GM23338 (cell line): ENCODE measurements at regions not wholly inside any gene's neighbourhood (a gene's known extent, or its start where the extent isn't known, plus 50 kb on each side); places are given as distances from the start of the nearest gene placed in this dataset.

Experiments used
- ATAC-seq: fragments of 200-7000 bp; cut with Tn5 transposase; 3 replicates; pipeline ENCODE4 v1.9.1; 2020
- DNase-seq: peaks from one replicate; pipeline ENCODE4 v3.0.0-alpha.2; 2015; ENCODE audit warnings: low spot score
- H2AFZ ChIP-seq: fragments of 200-600 bp; sonication (generic); 2 replicates; pipeline ENCODE4 v1.8.0; 2016; ENCODE audit warnings: antibody characterized with exemption, mild to moderate bottlenecking, moderate library complexity
- H3F3A ChIP-seq: fragments of 200-600 bp; sonication (generic); replicated peaks from 2 replicates; pipeline ENCODE4 v1.8.0; 2017; ENCODE audit warnings: antibody characterized with exemption, mixed run types, low read depth
- H3K27ac ChIP-seq: fragments of 200-600 bp; sonication (generic); 2 replicates; pipeline ENCODE4 v1.6.1; 2016; ENCODE audit warnings: low read depth
- H3K27me3 ChIP-seq: fragments of 200-600 bp; sonication (generic); 2 replicates; pipeline ENCODE4 v1.8.0; 2016; ENCODE audit warnings: mild to moderate bottlenecking, mixed run types, moderate library complexity; ENCODE audit not compliant: insufficient read depth
- H3K36me3 ChIP-seq: fragments of 200-600 bp; sonication (generic); 2 replicates; pipeline ENCODE4 v1.8.0; 2016; ENCODE audit warnings: mild to moderate bottlenecking; ENCODE audit not compliant: insufficient read depth
- H3K4me1 ChIP-seq: fragments of 200-600 bp; sonication (generic); 2 replicates; pipeline ENCODE4 v1.8.0; 2016; ENCODE audit warnings: mild to moderate bottlenecking, moderate library complexity; ENCODE audit not compliant: insufficient read depth
- H3K4me2 ChIP-seq: fragments of 200-600 bp; sonication (generic); 2 replicates; pipeline ENCODE4 v1.7.1; 2017; ENCODE audit warnings: mixed run types
- H3K4me3 ChIP-seq: fragments of 200-600 bp; sonication (generic); 2 replicates; pipeline ENCODE4 v1.6.1; 2016; ENCODE audit warnings: mixed run types
- H3K79me2 ChIP-seq: fragments of 200-600 bp; sonication (generic); replicated peaks from 2 replicates; pipeline ENCODE4 v1.8.0; 2017; ENCODE audit warnings: mild to moderate bottlenecking; ENCODE audit not compliant: insufficient read depth
- H3K9me2 ChIP-seq: fragments of 200-600 bp; sonication (generic); 2 replicates; pipeline ENCODE4 v1.8.0; 2017; ENCODE audit not compliant: insufficient read depth
- H4K20me1 ChIP-seq: fragments of 200-600 bp; sonication (generic); replicated peaks from 2 replicates; pipeline ENCODE4 v1.8.0; 2017; ENCODE audit warnings: mild to moderate bottlenecking; ENCODE audit not compliant: insufficient read depth
- H3K27ac Mint-ChIP-seq: 2 replicates; pipeline ENCODE4 v1.8.0; 2020; ENCODE audit warnings: inconsistent platforms, mild to moderate bottlenecking, moderate library complexity, mixed read lengths
- H3K27me3 Mint-ChIP-seq: 3 replicates; pipeline ENCODE4 v1.8.0; 2022; ENCODE audit warnings: low read depth, mild to moderate bottlenecking, moderate library complexity, mixed read lengths, inconsistent platforms; ENCODE audit not compliant: insufficient read depth, poor library complexity
- H3K36me3 Mint-ChIP-seq: 3 replicates; pipeline ENCODE4 v1.8.0; 2021; ENCODE audit warnings: low read depth, mild to moderate bottlenecking, inconsistent platforms, moderate library complexity, mixed read lengths
- H3K4me1 Mint-ChIP-seq: 3 replicates; pipeline ENCODE4 v1.8.0; 2020; ENCODE audit warnings: mild to moderate bottlenecking, inconsistent platforms, mixed read lengths
- H3K4me3 Mint-ChIP-seq: 3 replicates; pipeline ENCODE4 v1.8.0; 2021; ENCODE audit warnings: moderate library complexity, mild to moderate bottlenecking, inconsistent platforms, mixed read lengths
- H3K9me3 Mint-ChIP-seq: 3 replicates; pipeline ENCODE4 v1.8.0; 2020; ENCODE audit warnings: moderate library complexity, mild to moderate bottlenecking, inconsistent platforms, mixed read lengths
- CREB1 ChIP-seq: fragments of 250-450 bp; sonication (Bioruptor Pico); IDR thresholded peaks from 2 replicates; pipeline ENCODE4 v1.5.0; 2020; ENCODE audit warnings: low read depth, mild to moderate bottlenecking, moderate library complexity
- EZH2 ChIP-seq: fragments of 200-600 bp; sonication (generic); IDR thresholded peaks from one replicate; pipeline ENCODE4 v1.8.0; 2017; ENCODE audit warnings: antibody characterized with exemption, mild to moderate bottlenecking, low read depth; ENCODE audit not compliant: unreplicated experiment
- EZH2phosphoT487 ChIP-seq: fragments of 200-600 bp; sonication (generic); IDR thresholded peaks from one replicate; pipeline ENCODE4 v1.8.1; 2018; ENCODE audit warnings: antibody characterized with exemption; ENCODE audit not compliant: unreplicated experiment
- JUNB ChIP-seq: IDR thresholded peaks from one replicate; pipeline ENCODE4 v1.6.1; 2016; ENCODE audit warnings: antibody characterized with exemption; ENCODE audit not compliant: unreplicated experiment
- NANOG ChIP-seq: IDR thresholded peaks from 2 replicates; pipeline ENCODE4 v1.6.1; 2016; ENCODE audit warnings: antibody characterized with exemption, borderline replicate concordance
- POLR2AphosphoS5 ChIP-seq: IDR thresholded peaks from 2 replicates; pipeline ENCODE4 v1.6.1; 2016; ENCODE audit warnings: antibody characterized with exemption, low read depth
- STAT1 ChIP-seq: IDR thresholded peaks from one replicate; pipeline ENCODE4 v1.6.1; 2016; ENCODE audit warnings: antibody characterized with exemption; ENCODE audit not compliant: unreplicated experiment
- ZNF114 ChIP-seq: fragments of 250-450 bp; sonication (Bioruptor Pico); IDR thresholded peaks from 2 replicates; pipeline ENCODE4 v1.5.0; 2020; ENCODE audit warnings: mild to moderate bottlenecking, moderate library complexity
- ZNF331 ChIP-seq: fragments of 250-450 bp; sonication (Bioruptor Pico); IDR thresholded peaks from 2 replicates; pipeline ENCODE4 v1.5.0; 2020; ENCODE audit warnings: low read depth, mild to moderate bottlenecking, moderate library complexity
- TF ChIP-seq, protein P1 (sequence below): IDR thresholded peaks from 2 replicates; pipeline ENCODE4 v1.6.1; 2016; ENCODE audit warnings: antibody characterized with exemption
- TF ChIP-seq, protein P2 (sequence below), 2 experiments: fragments of 200-600 bp in 1 of 2; sonication (generic) in 1 of 2; conservative IDR thresholded peaks; 2 replicates each; pipeline versions ENCODE4 v1.5.1 to v1.6.1; 2016 to 2017; ENCODE audit warnings: antibody characterized with exemption in 2 of 2, low read depth in 2 of 2, mild to moderate bottlenecking in 2 of 2, moderate library complexity in 1 of 2
- TF ChIP-seq, protein P3 (sequence below): IDR thresholded peaks from one replicate; pipeline ENCODE4 v1.6.1; 2018; ENCODE audit warnings: antibody characterized with exemption; ENCODE audit not compliant: unreplicated experiment
- TF ChIP-seq, protein P4 (sequence below): fragments of 250-450 bp; sonication (Bioruptor Pico); IDR thresholded peaks from 2 replicates; pipeline ENCODE4 v1.5.0; 2020; ENCODE audit warnings: mild to moderate bottlenecking, moderate library complexity

DNA sequence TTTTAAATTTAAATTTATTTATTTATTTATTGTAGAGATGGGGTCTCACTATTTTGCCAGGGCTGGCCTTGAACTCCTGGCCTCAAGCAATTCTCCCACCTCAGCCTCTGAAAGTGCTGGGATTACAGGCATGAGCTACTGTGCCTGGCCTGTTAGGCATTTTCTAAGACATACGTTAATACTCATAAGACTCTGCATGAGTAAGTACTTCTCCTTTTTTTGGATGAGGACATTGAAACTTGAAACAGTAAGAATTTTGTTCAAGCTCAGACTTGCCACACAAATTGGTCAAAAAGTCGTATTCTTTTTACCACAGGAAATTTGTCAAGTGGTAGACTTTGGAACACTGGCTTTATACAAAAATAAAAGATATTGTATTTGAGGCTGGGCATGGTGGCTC, 187.4 kb upstream of the RASSF8 start:
- no peak for DNase-seq
- H3K4me3 ChIP-seq, result no peak overlapping the region

More for the DNA sequence above, 187.4 kb upstream of the RASSF8 start:
- Histone ChIP-seq H3K27ac (no peak overlapping the region), H3K27me3 (no peaks in the 10 kb centered on the region), H3K79me2 (no peaks in the 10 kb centered on the region), H3F3A (no peaks in the 10 kb centered on the region), H2AFZ (no peak overlapping the region), H3K9me2 (no peaks in the 10 kb centered on the region), H3K4me1 (peaks cover 4% of the 10 kb centered on the region; the same call in 1 of the 2 replicates), H4K20me1 (no peaks in the 10 kb centered on the region), H3K36me3 (no peaks in the 10 kb centered on the region), H3K4me2 (no peak overlapping the region)
- Mint-ChIP-seq H3K9me3 (no peaks in the 10 kb centered on the region), H3K4me1 (peaks cover 4% of the 10 kb centered on the region; the same call in 2 of the 3 replicates), H3K36me3 (no peaks in the 10 kb centered on the region), H3K27ac (no peak overlapping the region), H3K27me3 (no peaks in the 10 kb centered on the region), H3K4me3 (no peak overlapping the region)
- TF ChIP-seq, protein P1, sequence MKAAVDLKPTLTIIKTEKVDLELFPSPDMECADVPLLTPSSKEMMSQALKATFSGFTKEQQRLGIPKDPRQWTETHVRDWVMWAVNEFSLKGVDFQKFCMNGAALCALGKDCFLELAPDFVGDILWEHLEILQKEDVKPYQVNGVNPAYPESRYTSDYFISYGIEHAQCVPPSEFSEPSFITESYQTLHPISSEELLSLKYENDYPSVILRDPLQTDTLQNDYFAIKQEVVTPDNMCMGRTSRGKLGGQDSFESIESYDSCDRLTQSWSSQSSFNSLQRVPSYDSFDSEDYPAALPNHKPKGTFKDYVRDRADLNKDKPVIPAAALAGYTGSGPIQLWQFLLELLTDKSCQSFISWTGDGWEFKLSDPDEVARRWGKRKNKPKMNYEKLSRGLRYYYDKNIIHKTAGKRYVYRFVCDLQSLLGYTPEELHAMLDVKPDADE, result no peak
- TF ChIP-seq JUNB, result no peak
- no peak for TF ChIP-seq EZH2
- TF ChIP-seq ZNF114 (CRISPR knock-in tag), result no peak
- TF ChIP-seq NANOG, result no peak
- TF ChIP-seq, protein P2, sequence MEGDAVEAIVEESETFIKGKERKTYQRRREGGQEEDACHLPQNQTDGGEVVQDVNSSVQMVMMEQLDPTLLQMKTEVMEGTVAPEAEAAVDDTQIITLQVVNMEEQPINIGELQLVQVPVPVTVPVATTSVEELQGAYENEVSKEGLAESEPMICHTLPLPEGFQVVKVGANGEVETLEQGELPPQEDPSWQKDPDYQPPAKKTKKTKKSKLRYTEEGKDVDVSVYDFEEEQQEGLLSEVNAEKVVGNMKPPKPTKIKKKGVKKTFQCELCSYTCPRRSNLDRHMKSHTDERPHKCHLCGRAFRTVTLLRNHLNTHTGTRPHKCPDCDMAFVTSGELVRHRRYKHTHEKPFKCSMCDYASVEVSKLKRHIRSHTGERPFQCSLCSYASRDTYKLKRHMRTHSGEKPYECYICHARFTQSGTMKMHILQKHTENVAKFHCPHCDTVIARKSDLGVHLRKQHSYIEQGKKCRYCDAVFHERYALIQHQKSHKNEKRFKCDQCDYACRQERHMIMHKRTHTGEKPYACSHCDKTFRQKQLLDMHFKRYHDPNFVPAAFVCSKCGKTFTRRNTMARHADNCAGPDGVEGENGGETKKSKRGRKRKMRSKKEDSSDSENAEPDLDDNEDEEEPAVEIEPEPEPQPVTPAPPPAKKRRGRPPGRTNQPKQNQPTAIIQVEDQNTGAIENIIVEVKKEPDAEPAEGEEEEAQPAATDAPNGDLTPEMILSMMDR (conservative IDR thresholded peaks at IDR 0.05; ENCODE audit: low read depth in 2 of 2), result no peak
- TF ChIP-seq POLR2AphosphoS5, result no peak
- TF ChIP-seq STAT1, result no peak
- TF ChIP-seq, protein P3, sequence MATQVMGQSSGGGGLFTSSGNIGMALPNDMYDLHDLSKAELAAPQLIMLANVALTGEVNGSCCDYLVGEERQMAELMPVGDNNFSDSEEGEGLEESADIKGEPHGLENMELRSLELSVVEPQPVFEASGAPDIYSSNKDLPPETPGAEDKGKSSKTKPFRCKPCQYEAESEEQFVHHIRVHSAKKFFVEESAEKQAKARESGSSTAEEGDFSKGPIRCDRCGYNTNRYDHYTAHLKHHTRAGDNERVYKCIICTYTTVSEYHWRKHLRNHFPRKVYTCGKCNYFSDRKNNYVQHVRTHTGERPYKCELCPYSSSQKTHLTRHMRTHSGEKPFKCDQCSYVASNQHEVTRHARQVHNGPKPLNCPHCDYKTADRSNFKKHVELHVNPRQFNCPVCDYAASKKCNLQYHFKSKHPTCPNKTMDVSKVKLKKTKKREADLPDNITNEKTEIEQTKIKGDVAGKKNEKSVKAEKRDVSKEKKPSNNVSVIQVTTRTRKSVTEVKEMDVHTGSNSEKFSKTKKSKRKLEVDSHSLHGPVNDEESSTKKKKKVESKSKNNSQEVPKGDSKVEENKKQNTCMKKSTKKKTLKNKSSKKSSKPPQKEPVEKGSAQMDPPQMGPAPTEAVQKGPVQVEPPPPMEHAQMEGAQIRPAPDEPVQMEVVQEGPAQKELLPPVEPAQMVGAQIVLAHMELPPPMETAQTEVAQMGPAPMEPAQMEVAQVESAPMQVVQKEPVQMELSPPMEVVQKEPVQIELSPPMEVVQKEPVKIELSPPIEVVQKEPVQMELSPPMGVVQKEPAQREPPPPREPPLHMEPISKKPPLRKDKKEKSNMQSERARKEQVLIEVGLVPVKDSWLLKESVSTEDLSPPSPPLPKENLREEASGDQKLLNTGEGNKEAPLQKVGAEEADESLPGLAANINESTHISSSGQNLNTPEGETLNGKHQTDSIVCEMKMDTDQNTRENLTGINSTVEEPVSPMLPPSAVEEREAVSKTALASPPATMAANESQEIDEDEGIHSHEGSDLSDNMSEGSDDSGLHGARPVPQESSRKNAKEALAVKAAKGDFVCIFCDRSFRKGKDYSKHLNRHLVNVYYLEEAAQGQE, result no peak
- TF ChIP-seq EZH2phosphoT487, result no peak
- TF ChIP-seq, protein P4, sequence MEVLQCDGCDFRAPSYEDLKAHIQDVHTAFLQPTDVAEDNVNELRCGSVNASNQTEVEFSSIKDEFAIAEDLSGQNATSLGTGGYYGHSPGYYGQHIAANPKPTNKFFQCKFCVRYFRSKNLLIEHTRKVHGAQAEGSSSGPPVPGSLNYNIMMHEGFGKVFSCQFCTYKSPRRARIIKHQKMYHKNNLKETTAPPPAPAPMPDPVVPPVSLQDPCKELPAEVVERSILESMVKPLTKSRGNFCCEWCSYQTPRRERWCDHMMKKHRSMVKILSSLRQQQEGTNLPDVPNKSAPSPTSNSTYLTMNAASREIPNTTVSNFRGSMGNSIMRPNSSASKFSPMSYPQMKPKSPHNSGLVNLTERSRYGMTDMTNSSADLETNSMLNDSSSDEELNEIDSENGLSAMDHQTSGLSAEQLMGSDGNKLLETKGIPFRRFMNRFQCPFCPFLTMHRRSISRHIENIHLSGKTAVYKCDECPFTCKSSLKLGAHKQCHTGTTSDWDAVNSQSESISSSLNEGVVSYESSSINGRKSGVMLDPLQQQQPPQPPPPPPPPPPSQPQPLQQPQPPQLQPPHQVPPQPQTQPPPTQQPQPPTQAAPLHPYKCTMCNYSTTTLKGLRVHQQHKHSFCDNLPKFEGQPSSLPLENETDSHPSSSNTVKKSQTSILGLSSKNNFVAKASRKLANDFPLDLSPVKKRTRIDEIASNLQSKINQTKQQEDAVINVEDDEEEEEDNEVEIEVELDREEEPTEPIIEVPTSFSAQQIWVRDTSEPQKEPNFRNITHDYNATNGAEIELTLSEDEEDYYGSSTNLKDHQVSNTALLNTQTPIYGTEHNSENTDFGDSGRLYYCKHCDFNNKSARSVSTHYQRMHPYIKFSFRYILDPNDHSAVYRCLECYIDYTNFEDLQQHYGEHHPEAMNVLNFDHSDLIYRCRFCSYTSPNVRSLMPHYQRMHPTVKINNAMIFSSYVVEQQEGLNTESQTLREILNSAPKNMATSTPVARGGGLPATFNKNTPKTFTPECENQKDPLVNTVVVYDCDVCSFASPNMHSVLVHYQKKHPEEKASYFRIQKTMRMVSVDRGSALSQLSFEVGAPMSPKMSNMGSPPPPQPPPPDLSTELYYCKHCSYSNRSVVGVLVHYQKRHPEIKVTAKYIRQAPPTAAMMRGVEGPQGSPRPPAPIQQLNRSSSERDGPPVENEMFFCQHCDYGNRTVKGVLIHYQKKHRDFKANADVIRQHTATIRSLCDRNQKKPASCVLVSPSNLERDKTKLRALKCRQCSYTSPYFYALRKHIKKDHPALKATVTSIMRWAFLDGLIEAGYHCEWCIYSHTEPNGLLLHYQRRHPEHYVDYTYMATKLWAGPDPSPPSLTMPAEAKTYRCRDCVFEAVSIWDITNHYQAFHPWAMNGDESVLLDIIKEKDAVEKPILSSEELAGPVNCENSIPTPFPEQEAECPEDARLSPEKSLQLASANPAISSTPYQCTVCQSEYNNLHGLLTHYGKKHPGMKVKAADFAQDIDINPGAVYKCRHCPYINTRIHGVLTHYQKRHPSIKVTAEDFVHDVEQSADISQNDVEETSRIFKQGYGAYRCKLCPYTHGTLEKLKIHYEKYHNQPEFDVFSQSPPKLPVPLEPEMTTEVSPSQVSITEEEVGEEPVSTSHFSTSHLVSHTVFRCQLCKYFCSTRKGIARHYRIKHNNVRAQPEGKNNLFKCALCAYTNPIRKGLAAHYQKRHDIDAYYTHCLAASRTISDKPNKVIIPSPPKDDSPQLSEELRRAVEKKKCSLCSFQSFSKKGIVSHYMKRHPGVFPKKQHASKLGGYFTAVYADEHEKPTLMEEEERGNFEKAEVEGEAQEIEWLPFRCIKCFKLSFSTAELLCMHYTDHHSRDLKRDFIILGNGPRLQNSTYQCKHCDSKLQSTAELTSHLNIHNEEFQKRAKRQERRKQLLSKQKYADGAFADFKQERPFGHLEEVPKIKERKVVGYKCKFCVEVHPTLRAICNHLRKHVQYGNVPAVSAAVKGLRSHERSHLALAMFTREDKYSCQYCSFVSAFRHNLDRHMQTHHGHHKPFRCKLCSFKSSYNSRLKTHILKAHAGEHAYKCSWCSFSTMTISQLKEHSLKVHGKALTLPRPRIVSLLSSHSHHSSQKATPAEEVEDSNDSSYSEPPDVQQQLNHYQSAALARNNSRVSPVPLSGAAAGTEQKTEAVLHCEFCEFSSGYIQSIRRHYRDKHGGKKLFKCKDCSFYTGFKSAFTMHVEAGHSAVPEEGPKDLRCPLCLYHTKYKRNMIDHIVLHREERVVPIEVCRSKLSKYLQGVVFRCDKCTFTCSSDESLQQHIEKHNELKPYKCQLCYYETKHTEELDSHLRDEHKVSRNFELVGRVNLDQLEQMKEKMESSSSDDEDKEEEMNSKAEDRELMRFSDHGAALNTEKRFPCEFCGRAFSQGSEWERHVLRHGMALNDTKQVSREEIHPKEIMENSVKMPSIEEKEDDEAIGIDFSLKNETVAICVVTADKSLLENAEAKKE (CRISPR knock-in tag), result no peak
- no peak for TF ChIP-seq ZNF331 (CRISPR knock-in tag)
- no peak for TF ChIP-seq CREB1 (CRISPR knock-in tag)
- no peak for ATAC-seq
